ENCODE measurements at regions not wholly inside any gene's neighbourhood (a gene's known extent, or its start where the extent isn't known, plus 50 kb on each side); places are given as distances from the start of the nearest gene placed in this dataset.

DNA sequence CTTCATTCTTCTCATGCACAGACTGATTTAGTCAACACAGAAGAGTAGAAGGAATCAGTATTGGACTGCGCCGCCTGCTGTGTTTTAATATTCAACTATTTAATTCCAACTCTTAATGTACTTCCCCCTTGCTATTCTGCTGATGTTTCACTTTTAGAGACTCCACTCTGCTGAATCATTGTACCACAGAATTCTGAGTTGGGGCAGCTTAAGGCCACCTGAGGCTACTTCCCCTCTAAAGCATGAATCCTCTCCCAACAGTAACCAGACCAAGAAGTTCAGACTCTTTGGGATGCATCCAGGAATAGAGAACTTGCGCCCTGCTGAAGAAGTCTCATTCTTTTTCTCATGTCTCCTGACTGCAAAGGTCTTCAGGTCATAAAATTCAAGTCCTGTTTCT is 708.8 kb downstream of the UQCRFS1 start:
- H3K27me3 ChIP-seq (replicated peaks in 2 of 5; ENCODE audit: control insufficient read depth in 4 of 5, insufficient read depth in 5 of 5, low read length in 4 of 5): no peaks in the 10 kb centered on the region
- H3K27ac ChIP-seq (ENCODE audit: insufficient read depth in 1 of 2, low read depth in 1 of 2, low read length in 2 of 2, poor library complexity in 1 of 2, severe bottlenecking in 2 of 2): no peak overlapping the region
- H3K9me3 ChIP-seq (ENCODE audit: control extremely low read depth in 1 of 5, control insufficient read depth in 4 of 5, insufficient read depth in 2 of 5, low read depth in 1 of 5, low read length in 4 of 5): no peaks in the 10 kb centered on the region
- POLR2A ChIA-PET: no interaction called here
- H3K4me1 ChIP-seq (ENCODE audit: control extremely low read depth in 1 of 4, control insufficient read depth in 4 of 4, insufficient read depth in 4 of 4, low read length in 3 of 4): peaks cover 0 to 59% (median 14%) of the 10 kb centered on the region in 4 experiments
- CTCF ChIA-PET: interaction anchor here (1.3 to 1.5 kb wide), 2 partner anchors 17 to 35 kb away, joined by 3 to 5 read pairs; no protein-coding TSS in a partner anchor
- 50% methylated on average over 2 of the region's 3 CpGs for WGBS (ENCODE audit: insufficient coverage)
- H3K36me3 ChIP-seq (ENCODE audit: control insufficient read depth in 4 of 4, insufficient read depth in 4 of 4, low read length in 3 of 4): no peaks in the 10 kb centered on the region
- no peak overlapping the region for H3K4me3 ChIP-seq (ENCODE audit: control insufficient read depth in 1 of 7, extremely low read depth in 1 of 7, insufficient read depth in 4 of 7, low read depth in 2 of 7, low read length in 6 of 7)
- DNase-seq: peak; percentile 19 to 77 (median 74)

- H3K27ac ChIP-seq (ENCODE audit: insufficient read depth in 1 of 2, low read depth in 1 of 2, low read length in 2 of 2, poor library complexity in 1 of 2, severe bottlenecking in 2 of 2): no peak overlapping the region
- H3K36me3 ChIP-seq (ENCODE audit: control insufficient read depth in 4 of 4, insufficient read depth in 4 of 4, low read length in 3 of 4): no peaks in the 10 kb centered on the region
- no peaks in the 10 kb centered on the region for H3K9me3 ChIP-seq (ENCODE audit: control extremely low read depth in 1 of 5, control insufficient read depth in 4 of 5, insufficient read depth in 2 of 5, low read depth in 1 of 5, low read length in 4 of 5)
- CTCF ChIA-PET: interaction anchor here (1.3 kb wide), 1 partner anchor 34 kb away, joined by 5 read pairs; no protein-coding TSS in a partner anchor
- POLR2A ChIA-PET: no interaction called here
- no peak overlapping the region for H3K4me3 ChIP-seq (ENCODE audit: control insufficient read depth in 1 of 7, extremely low read depth in 1 of 7, insufficient read depth in 4 of 7, low read depth in 2 of 7, low read length in 6 of 7)
- no peaks in the 10 kb centered on the region for H3K27me3 ChIP-seq (replicated peaks in 2 of 5; ENCODE audit: control insufficient read depth in 4 of 5, insufficient read depth in 5 of 5, low read length in 4 of 5)
- H3K4me1 ChIP-seq (ENCODE audit: control extremely low read depth in 1 of 4, control insufficient read depth in 4 of 4, insufficient read depth in 4 of 4, low read length in 3 of 4): peaks cover 0 to 65% (median 14%) of the 10 kb centered on the region in 4 experiments
- no peak for DNase-seq
- 95% methylated on average over 12 of the region's 15 CpGs for WGBS (ENCODE audit: insufficient coverage)
These were observed 709.8 kb downstream of the UQCRFS1 start for GRCh38 chr19:28502879-28503734.

- Histone ChIP-seq H3K4me3 (ENCODE audit: control insufficient read depth in 1 of 7, extremely low read depth in 1 of 7, insufficient read depth in 4 of 7, low read depth in 2 of 7, low read length in 6 of 7) (no peak overlapping the region), H3K27ac (ENCODE audit: insufficient read depth in 1 of 2, low read depth in 1 of 2, low read length in 2 of 2, poor library complexity in 1 of 2, severe bottlenecking in 2 of 2) (no peak overlapping the region), H3K27me3 (replicated peaks in 2 of 5; ENCODE audit: control insufficient read depth in 4 of 5, insufficient read depth in 5 of 5, low read length in 4 of 5) (no peaks in the 10 kb centered on the region), H3K36me3 (ENCODE audit: control insufficient read depth in 4 of 4, insufficient read depth in 4 of 4, low read length in 3 of 4) (no peaks in the 10 kb centered on the region), H3K4me1 (ENCODE audit: control extremely low read depth in 1 of 4, control insufficient read depth in 4 of 4, insufficient read depth in 4 of 4, low read length in 3 of 4) (peaks cover 0 to 63% (median 11%) of the 10 kb centered on the region in 4 experiments), H3K9me3 (ENCODE audit: control extremely low read depth in 1 of 5, control insufficient read depth in 4 of 5, insufficient read depth in 2 of 5, low read depth in 1 of 5, low read length in 4 of 5) (no peaks in the 10 kb centered on the region)
- POLR2A ChIA-PET: no interaction called here
- CTCF ChIA-PET: interaction anchor here (1.2 kb wide), 1 partner anchor 29 kb away, joined by 3 read pairs; no protein-coding TSS in a partner anchor
- no peak for DNase-seq
- 14% methylated on average over 1 of the region's 3 CpGs for WGBS (ENCODE audit: insufficient coverage)
These were observed 711.0 kb downstream of the UQCRFS1 start for GRCh38 chr19:28501976-28502375.

DNA sequence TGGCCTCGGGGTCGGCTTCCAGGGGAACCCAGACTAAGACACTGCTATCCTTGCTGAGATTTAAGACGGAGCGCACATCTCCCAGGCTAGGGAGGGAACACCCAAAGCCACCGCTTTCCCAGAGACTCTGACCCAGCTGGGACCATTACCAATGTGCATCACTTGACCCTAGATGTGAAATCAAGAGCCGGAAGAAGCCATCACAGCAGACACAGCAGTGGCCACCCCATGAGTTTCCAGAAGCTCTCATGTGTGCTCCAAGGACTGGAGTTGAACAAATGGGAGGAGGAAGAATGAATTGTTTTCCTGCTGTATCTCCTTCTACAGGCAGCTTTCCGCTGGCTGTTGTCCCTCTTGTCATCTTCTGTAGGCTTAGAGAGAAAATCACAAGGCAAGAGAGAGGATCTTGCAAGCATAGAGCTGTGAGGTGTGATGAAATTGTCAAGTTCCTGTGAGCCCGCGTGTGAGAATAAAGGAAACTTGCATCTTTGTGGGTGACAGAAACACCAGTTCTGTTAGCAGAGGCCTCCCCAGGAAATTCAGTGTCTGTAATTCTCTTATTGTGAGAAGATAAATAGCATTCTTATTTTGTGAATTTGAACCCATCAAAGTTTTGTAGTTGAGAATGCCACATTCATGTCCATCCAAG is 711.8 kb downstream of the UQCRFS1 start:
- Histone ChIP-seq H3K4me3 (ENCODE audit: control insufficient read depth in 1 of 7, extremely low read depth in 1 of 7, insufficient read depth in 4 of 7, low read depth in 2 of 7, low read length in 6 of 7) (no peak overlapping the region), H3K27me3 (replicated peaks in 2 of 5; ENCODE audit: control insufficient read depth in 4 of 5, insufficient read depth in 5 of 5, low read length in 4 of 5) (no peaks in the 10 kb centered on the region), H3K4me1 (ENCODE audit: control extremely low read depth in 1 of 4, control insufficient read depth in 4 of 4, insufficient read depth in 4 of 4, low read length in 3 of 4) (peaks cover 0 to 65% (median 11%) of the 10 kb centered on the region in 4 experiments), H3K36me3 (ENCODE audit: control insufficient read depth in 4 of 4, insufficient read depth in 4 of 4, low read length in 3 of 4) (no peaks in the 10 kb centered on the region), H3K27ac (ENCODE audit: insufficient read depth in 1 of 2, low read depth in 1 of 2, low read length in 2 of 2, poor library complexity in 1 of 2, severe bottlenecking in 2 of 2) (no peak overlapping the region), H3K9me3 (ENCODE audit: control extremely low read depth in 1 of 5, control insufficient read depth in 4 of 5, insufficient read depth in 2 of 5, low read depth in 1 of 5, low read length in 4 of 5) (no peaks in the 10 kb centered on the region)
- CTCF ChIA-PET: interaction anchor here (1.2 kb wide), 1 partner anchor 28 kb away, joined by 3 read pairs; no protein-coding TSS in a partner anchor
- peak in 2 of 3 donors; percentile 14 to 17 for DNase-seq
- POLR2A ChIA-PET: no interaction called here
- 88% methylated on average over 9 of the region's 9 CpGs for WGBS (ENCODE audit: insufficient coverage)

GRCh38 chr19:28500296-28500695 is 712.7 kb downstream of the UQCRFS1 start:
- Histone ChIP-seq H3K4me1 (ENCODE audit: control extremely low read depth in 1 of 4, control insufficient read depth in 4 of 4, insufficient read depth in 4 of 4, low read length in 3 of 4) (peaks cover 0 to 65% (median 11%) of the 10 kb centered on the region in 4 experiments), H3K27me3 (replicated peaks in 2 of 5; ENCODE audit: control insufficient read depth in 4 of 5, insufficient read depth in 5 of 5, low read length in 4 of 5) (no peaks in the 10 kb centered on the region), H3K27ac (ENCODE audit: insufficient read depth in 1 of 2, low read depth in 1 of 2, low read length in 2 of 2, poor library complexity in 1 of 2, severe bottlenecking in 2 of 2) (no peak overlapping the region), H3K9me3 (ENCODE audit: control extremely low read depth in 1 of 5, control insufficient read depth in 4 of 5, insufficient read depth in 2 of 5, low read depth in 1 of 5, low read length in 4 of 5) (no peaks in the 10 kb centered on the region), H3K4me3 (ENCODE audit: control insufficient read depth in 1 of 7, extremely low read depth in 1 of 7, insufficient read depth in 4 of 7, low read depth in 2 of 7, low read length in 6 of 7) (no peak overlapping the region), H3K36me3 (ENCODE audit: control insufficient read depth in 4 of 4, insufficient read depth in 4 of 4, low read length in 3 of 4) (no peaks in the 10 kb centered on the region)
- 94% methylated on average over 2 of the region's 3 CpGs for WGBS (ENCODE audit: insufficient coverage)
- DNase-seq: no peak
- CTCF ChIA-PET: no interaction called here
- POLR2A ChIA-PET: no interaction called here

- ChIA-PET CTCF (no interaction called here), POLR2A (no interaction called here)
- H3K36me3 ChIP-seq (ENCODE audit: control insufficient read depth in 4 of 4, insufficient read depth in 4 of 4, low read length in 3 of 4): no peaks in the 10 kb centered on the region
- WGBS (ENCODE audit: insufficient coverage): no CpG with 5 or more reads among the region's 7 CpGs
- no peak overlapping the region for H3K27ac ChIP-seq (ENCODE audit: insufficient read depth in 1 of 2, low read depth in 1 of 2, low read length in 2 of 2, poor library complexity in 1 of 2, severe bottlenecking in 2 of 2)
- no peaks in the 10 kb centered on the region for H3K9me3 ChIP-seq (ENCODE audit: control extremely low read depth in 1 of 5, control insufficient read depth in 4 of 5, insufficient read depth in 2 of 5, low read depth in 1 of 5, low read length in 4 of 5)
- H3K27me3 ChIP-seq (replicated peaks in 2 of 5; ENCODE audit: control insufficient read depth in 4 of 5, insufficient read depth in 5 of 5, low read length in 4 of 5): no peaks in the 10 kb centered on the region
- no peak for DNase-seq
- peaks cover 0 to 52% (median 10%) of the 10 kb centered on the region in 4 experiments for H3K4me1 ChIP-seq (ENCODE audit: control extremely low read depth in 1 of 4, control insufficient read depth in 4 of 4, insufficient read depth in 4 of 4, low read length in 3 of 4)
- H3K4me3 ChIP-seq (ENCODE audit: control insufficient read depth in 1 of 7, extremely low read depth in 1 of 7, insufficient read depth in 4 of 7, low read depth in 2 of 7, low read length in 6 of 7): no peak overlapping the region
These were observed 714.5 kb downstream of the UQCRFS1 start for GRCh38 chr19:28498404-28498976.

- CTCF ChIA-PET: no interaction called here
- Histone ChIP-seq H3K4me3 (ENCODE audit: control insufficient read depth in 1 of 7, extremely low read depth in 1 of 7, insufficient read depth in 4 of 7, low read depth in 2 of 7, low read length in 6 of 7) (no peak overlapping the region), H3K36me3 (ENCODE audit: control insufficient read depth in 4 of 4, insufficient read depth in 4 of 4, low read length in 3 of 4) (no peaks in the 10 kb centered on the region), H3K4me1 (ENCODE audit: control extremely low read depth in 1 of 4, control insufficient read depth in 4 of 4, insufficient read depth in 4 of 4, low read length in 3 of 4) (peaks cover 0 to 46% (median 10%) of the 10 kb centered on the region in 4 experiments), H3K27ac (ENCODE audit: insufficient read depth in 1 of 2, low read depth in 1 of 2, low read length in 2 of 2, poor library complexity in 1 of 2, severe bottlenecking in 2 of 2) (no peak overlapping the region), H3K9me3 (ENCODE audit: control extremely low read depth in 1 of 5, control insufficient read depth in 4 of 5, insufficient read depth in 2 of 5, low read depth in 1 of 5, low read length in 4 of 5) (no peaks in the 10 kb centered on the region), H3K27me3 (replicated peaks in 2 of 5; ENCODE audit: control insufficient read depth in 4 of 5, insufficient read depth in 5 of 5, low read length in 4 of 5) (no peaks in the 10 kb centered on the region)
- DNase-seq: no peak
- whole genome bisulfite sequencing (ENCODE audit: insufficient coverage): no CpG with 5 or more reads among the region's 4 CpGs
- POLR2A ChIA-PET: no interaction called here
These were observed 715.1 kb downstream of the UQCRFS1 start for GRCh38 chr19:28497887-28498286.

Measured in common myeloid progenitor, CD34-positive (primary cell).